ENCODE measurements at regions not wholly inside any gene's neighbourhood (a gene's known extent, or its start where the extent isn't known, plus 50 kb on each side); places are given as distances from the start of the nearest gene placed in this dataset.

DNA sequence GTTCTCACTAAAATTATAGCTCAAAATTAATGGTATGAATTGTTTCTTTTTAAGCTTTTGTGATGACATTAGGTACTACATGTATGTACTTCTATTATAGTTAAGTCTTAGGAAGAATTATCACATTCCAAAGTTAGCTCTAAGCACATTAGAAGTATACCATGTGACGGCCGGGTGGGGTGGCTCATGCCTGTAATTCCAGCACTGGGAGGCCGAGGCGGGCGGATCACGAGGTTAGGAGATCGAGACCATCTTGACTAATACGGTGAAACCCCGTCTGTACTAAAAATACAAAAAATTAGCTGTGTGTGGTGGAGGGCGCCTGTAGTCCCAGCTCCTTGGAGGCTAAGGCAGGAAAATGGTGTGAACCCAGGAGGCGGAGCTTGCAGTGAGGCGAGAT is 1265.1 kb upstream of the SPRY2 start:
- WGBS (ENCODE audit: insufficient coverage): 100% methylated on average over 5 of the region's 12 CpGs
- Histone ChIP-seq H3K9me3 (ENCODE audit: control insufficient read depth, insufficient read depth, low read length) (no peaks in the 10 kb centered on the region), H3K4me1 (ENCODE audit: control insufficient read depth, insufficient read depth, low read length) (no peaks in the 10 kb centered on the region)

GRCh38 chr13:81602241-81602640 is 1261.3 kb upstream of the SPRY2 start:
- H3K27ac ChIP-seq (ENCODE audit: low read depth, low read length): no peak overlapping the region
- no peaks in the 10 kb centered on the region for H3K4me1 ChIP-seq (ENCODE audit: control insufficient read depth, insufficient read depth, low read length)
- H3K9me3 ChIP-seq (ENCODE audit: control insufficient read depth, insufficient read depth, low read length): no peaks in the 10 kb centered on the region
- H3K4me3 ChIP-seq (ENCODE audit: low read depth, low read length): no peak overlapping the region
- no peaks in the 10 kb centered on the region for H3K27me3 ChIP-seq (ENCODE audit: control insufficient read depth, insufficient read depth, low read length)
- H3K36me3 ChIP-seq (ENCODE audit: control insufficient read depth, insufficient read depth, low read length): no peaks in the 10 kb centered on the region
- peak in 2 of 6 donors; percentile 21 to 24 for DNase-seq (ENCODE audit: low read depth in 4 of 6, low spot score in 6 of 6)

More for the DNA sequence above, 1265.1 kb upstream of the SPRY2 start:
- Histone ChIP-seq H3K4me3 (ENCODE audit: low read depth, low read length) (no peak overlapping the region), H3K27me3 (ENCODE audit: control insufficient read depth, insufficient read depth, low read length) (no peaks in the 10 kb centered on the region), H3K36me3 (ENCODE audit: control insufficient read depth, insufficient read depth, low read length) (no peaks in the 10 kb centered on the region), H3K27ac (ENCODE audit: low read depth, low read length) (no peak overlapping the region)
- DNase-seq (ENCODE audit: low read depth in 4 of 6, low spot score in 6 of 6): no peak

- Histone ChIP-seq H3K4me1 (ENCODE audit: control insufficient read depth, insufficient read depth, low read length) (no peaks in the 10 kb centered on the region), H3K36me3 (ENCODE audit: control insufficient read depth, insufficient read depth, low read length) (no peaks in the 10 kb centered on the region), H3K9me3 (ENCODE audit: control insufficient read depth, insufficient read depth, low read length) (no peaks in the 10 kb centered on the region), H3K27ac (ENCODE audit: low read depth, low read length) (no peak overlapping the region), H3K27me3 (ENCODE audit: control insufficient read depth, insufficient read depth, low read length) (no peaks in the 10 kb centered on the region), H3K4me3 (ENCODE audit: low read depth, low read length) (no peak overlapping the region)
- WGBS (ENCODE audit: insufficient coverage): 100% methylated on average over 1 of the region's 1 CpG
- DNase-seq (ENCODE audit: low read depth in 4 of 6, low spot score in 6 of 6): no peak
Observed at GRCh38 chr13:81597101-81597500, 1256.2 kb upstream of the SPRY2 start.

DNA sequence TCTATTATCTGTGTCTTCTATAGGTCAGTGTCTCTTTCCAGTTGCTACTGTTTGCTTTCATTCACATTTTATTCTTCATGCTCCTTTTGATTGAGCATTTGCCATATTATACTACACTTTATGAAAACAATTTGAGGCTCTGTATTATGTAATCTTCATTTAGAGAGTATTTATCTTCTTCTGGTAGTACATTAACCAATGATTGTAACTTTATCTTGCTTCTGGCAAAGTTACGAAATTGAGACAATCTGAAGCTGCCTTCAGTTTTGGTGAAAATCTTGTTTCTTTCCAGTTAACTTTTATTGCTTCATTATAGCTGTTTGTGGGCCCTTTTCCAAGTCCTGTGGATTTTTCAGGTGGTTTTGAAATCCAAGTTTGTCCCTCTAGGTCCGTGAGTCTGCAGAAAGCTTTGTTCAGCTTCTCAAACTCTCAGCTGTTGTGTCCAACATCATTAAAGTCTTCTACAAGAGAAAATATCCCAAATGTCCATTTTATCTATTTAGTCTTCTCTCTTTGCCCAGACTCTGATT is 1255.4 kb upstream of the SPRY2 start:
- no peak overlapping the region for H3K4me3 ChIP-seq (ENCODE audit: low read depth, low read length)
- H3K27ac ChIP-seq (ENCODE audit: low read depth, low read length): no peak overlapping the region
- H3K9me3 ChIP-seq (ENCODE audit: control insufficient read depth, insufficient read depth, low read length): no peaks in the 10 kb centered on the region
- DNase-seq (ENCODE audit: low read depth in 4 of 6, low spot score in 6 of 6): peak in 1 of 6 donors; percentile 15
- WGBS (ENCODE audit: insufficient coverage): 42% methylated on average over 1 of the region's 2 CpGs
- no peaks in the 10 kb centered on the region for H3K36me3 ChIP-seq (ENCODE audit: control insufficient read depth, insufficient read depth, low read length)
- H3K4me1 ChIP-seq (ENCODE audit: control insufficient read depth, insufficient read depth, low read length): no peaks in the 10 kb centered on the region
- no peaks in the 10 kb centered on the region for H3K27me3 ChIP-seq (ENCODE audit: control insufficient read depth, insufficient read depth, low read length)

DNA sequence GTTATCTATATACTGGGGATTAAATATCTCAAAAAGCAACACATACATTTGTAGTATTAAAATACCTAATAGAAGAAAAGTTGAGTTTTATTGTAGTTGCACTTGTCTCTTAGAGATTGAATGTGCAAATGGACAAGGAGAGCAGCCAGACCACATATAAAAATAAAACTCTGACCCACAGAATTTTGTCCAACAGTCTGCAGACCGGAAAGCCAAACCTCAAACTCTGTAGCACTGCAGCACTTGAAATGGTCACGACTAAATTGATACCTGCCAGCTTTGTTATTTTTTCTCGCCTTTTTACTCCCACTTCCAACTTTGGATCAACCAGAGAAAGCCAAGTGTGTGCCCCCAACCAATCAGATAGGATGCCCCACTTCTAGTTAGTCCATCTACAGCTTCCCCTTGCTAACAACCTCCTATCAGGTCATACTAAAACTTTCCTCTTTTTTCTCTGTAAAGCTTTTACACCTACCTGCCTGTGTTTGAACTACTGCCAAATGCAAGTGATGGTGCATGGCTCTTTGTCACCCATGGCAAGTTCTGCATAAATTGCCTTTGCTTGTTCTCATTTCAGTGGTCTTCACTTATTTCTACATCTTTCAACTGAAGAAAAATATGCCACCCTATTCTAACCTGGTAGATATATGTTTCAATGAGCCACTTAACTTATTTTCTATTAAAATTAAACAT is 1250.7 kb upstream of the SPRY2 start:
- Histone ChIP-seq H3K9me3 (ENCODE audit: control insufficient read depth, insufficient read depth, low read length) (no peaks in the 10 kb centered on the region), H3K27ac (ENCODE audit: low read depth, low read length) (no peak overlapping the region), H3K27me3 (ENCODE audit: control insufficient read depth, insufficient read depth, low read length) (no peaks in the 10 kb centered on the region), H3K36me3 (ENCODE audit: control insufficient read depth, insufficient read depth, low read length) (no peaks in the 10 kb centered on the region), H3K4me1 (ENCODE audit: control insufficient read depth, insufficient read depth, low read length) (no peaks in the 10 kb centered on the region), H3K4me3 (ENCODE audit: low read depth, low read length) (no peak overlapping the region)
- DNase-seq (ENCODE audit: low read depth in 4 of 6, low spot score in 6 of 6): no peak
- WGBS (ENCODE audit: insufficient coverage): 96% methylated on average over 3 of the region's 3 CpGs

- H3K36me3 ChIP-seq (ENCODE audit: control insufficient read depth, insufficient read depth, low read length): no peaks in the 10 kb centered on the region
- no peaks in the 10 kb centered on the region for H3K27me3 ChIP-seq (ENCODE audit: control insufficient read depth, insufficient read depth, low read length)
- no peaks in the 10 kb centered on the region for H3K4me1 ChIP-seq (ENCODE audit: control insufficient read depth, insufficient read depth, low read length)
- no peak overlapping the region for H3K27ac ChIP-seq (ENCODE audit: low read depth, low read length)
- no peak overlapping the region for H3K4me3 ChIP-seq (ENCODE audit: low read depth, low read length)
- no peak for DNase-seq (ENCODE audit: low read depth in 4 of 6, low spot score in 6 of 6)
- H3K9me3 ChIP-seq (ENCODE audit: control insufficient read depth, insufficient read depth, low read length): no peaks in the 10 kb centered on the region
Observed at GRCh38 chr13:81582381-81582780, 1241.5 kb upstream of the SPRY2 start.

DNA sequence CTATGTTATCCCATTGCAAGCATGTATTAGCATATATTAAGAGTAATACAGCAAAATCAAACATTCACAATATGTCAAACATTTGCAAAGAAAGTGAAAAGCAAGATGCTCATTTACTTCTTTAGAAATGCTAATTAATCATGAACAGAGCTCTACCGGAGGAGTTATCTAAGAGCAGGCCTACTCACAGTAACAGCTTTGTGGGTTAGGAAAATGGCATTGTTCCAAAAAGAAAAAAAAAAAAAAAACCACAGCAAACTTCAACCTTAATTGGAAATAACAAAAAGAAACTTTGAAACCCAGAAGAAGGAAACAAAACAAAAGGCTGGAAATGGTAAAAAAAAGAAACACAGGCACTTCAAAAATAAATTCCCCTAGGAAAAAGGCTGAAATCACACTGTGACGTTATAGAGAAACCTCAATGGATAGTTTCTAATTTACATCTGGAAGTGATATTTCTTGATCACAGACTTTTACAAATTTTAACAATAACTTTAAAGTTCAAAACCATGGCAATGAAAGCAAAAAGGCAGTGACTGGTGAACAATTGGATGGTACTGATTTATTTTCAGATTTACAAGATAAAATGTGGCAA is 1236.8 kb upstream of the SPRY2 start:
- peak in 2 of 6 donors; percentile 48 to 52 for DNase-seq (ENCODE audit: low read depth in 4 of 6, low spot score in 6 of 6)
- Histone ChIP-seq H3K4me3 (ENCODE audit: low read depth, low read length) (no peak overlapping the region), H3K27me3 (ENCODE audit: control insufficient read depth, insufficient read depth, low read length) (no peaks in the 10 kb centered on the region), H3K9me3 (ENCODE audit: control insufficient read depth, insufficient read depth, low read length) (no peaks in the 10 kb centered on the region), H3K27ac (ENCODE audit: low read depth, low read length) (no peak overlapping the region), H3K4me1 (ENCODE audit: control insufficient read depth, insufficient read depth, low read length) (no peaks in the 10 kb centered on the region), H3K36me3 (ENCODE audit: control insufficient read depth, insufficient read depth, low read length) (no peaks in the 10 kb centered on the region)
- no CpG with 5 or more reads among the region's 2 CpGs for WGBS (ENCODE audit: insufficient coverage)

DNA sequence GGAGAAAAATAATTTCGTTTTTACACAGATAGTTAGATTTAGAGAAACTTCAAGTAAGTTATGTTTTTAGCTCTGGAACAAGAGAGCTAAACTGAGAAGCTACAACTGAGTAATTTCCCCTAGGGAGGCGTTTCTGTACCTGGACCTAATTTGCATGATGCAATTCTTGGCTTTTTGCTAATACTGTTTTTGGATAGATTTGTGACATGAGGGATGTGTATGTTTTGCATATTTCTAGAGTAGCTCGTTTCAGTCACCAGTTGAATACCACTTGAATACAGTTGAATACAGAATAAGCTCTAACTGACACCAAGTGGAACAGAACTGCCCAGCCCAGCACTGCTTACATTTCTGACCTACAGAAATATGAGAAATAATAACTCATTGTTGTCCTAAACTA is 1227.9 kb upstream of the SPRY2 start:
- 56% methylated on average over 1 of the region's 3 CpGs for WGBS (ENCODE audit: insufficient coverage)
- Histone ChIP-seq H3K27me3 (ENCODE audit: control insufficient read depth, insufficient read depth, low read length) (no peaks in the 10 kb centered on the region), H3K4me1 (ENCODE audit: control insufficient read depth, insufficient read depth, low read length) (no peaks in the 10 kb centered on the region), H3K9me3 (ENCODE audit: control insufficient read depth, insufficient read depth, low read length) (no peaks in the 10 kb centered on the region), H3K4me3 (ENCODE audit: low read depth, low read length) (no peak overlapping the region), H3K27ac (ENCODE audit: low read depth, low read length) (no peak overlapping the region), H3K36me3 (ENCODE audit: control insufficient read depth, insufficient read depth, low read length) (no peaks in the 10 kb centered on the region)
- no peak for DNase-seq (ENCODE audit: low read depth in 4 of 6, low spot score in 6 of 6)

- no peaks in the 10 kb centered on the region for H3K9me3 ChIP-seq (ENCODE audit: control insufficient read depth, insufficient read depth, low read length)
- no peak overlapping the region for H3K4me3 ChIP-seq (ENCODE audit: low read depth, low read length)
- no peaks in the 10 kb centered on the region for H3K36me3 ChIP-seq (ENCODE audit: control insufficient read depth, insufficient read depth, low read length)
- no CpG with 5 or more reads among the region's 1 CpG for WGBS (ENCODE audit: insufficient coverage)
- no peaks in the 10 kb centered on the region for H3K4me1 ChIP-seq (ENCODE audit: control insufficient read depth, insufficient read depth, low read length)
- no peak overlapping the region for H3K27ac ChIP-seq (ENCODE audit: low read depth, low read length)
- no peak for DNase-seq (ENCODE audit: low read depth in 4 of 6, low spot score in 6 of 6)
- H3K27me3 ChIP-seq (ENCODE audit: control insufficient read depth, insufficient read depth, low read length): no peaks in the 10 kb centered on the region
Observed at GRCh38 chr13:81565849-81566248, 1224.9 kb upstream of the SPRY2 start.

GRCh38 chr13:81563091-81563490 is 1222.2 kb upstream of the SPRY2 start:
- Histone ChIP-seq H3K36me3 (ENCODE audit: control insufficient read depth, insufficient read depth, low read length) (no peaks in the 10 kb centered on the region), H3K4me1 (ENCODE audit: control insufficient read depth, insufficient read depth, low read length) (no peaks in the 10 kb centered on the region), H3K27me3 (ENCODE audit: control insufficient read depth, insufficient read depth, low read length) (no peaks in the 10 kb centered on the region), H3K27ac (ENCODE audit: low read depth, low read length) (no peak overlapping the region), H3K4me3 (ENCODE audit: low read depth, low read length) (no peak overlapping the region), H3K9me3 (ENCODE audit: control insufficient read depth, insufficient read depth, low read length) (no peaks in the 10 kb centered on the region)
- DNase-seq (ENCODE audit: low read depth in 4 of 6, low spot score in 6 of 6): peak in 1 of 6 donors; percentile 82
